Stimulated activated CD8-positive, alpha-beta memory T cell treated with anti-CD3 and anti-CD28 coated beads, Interleukin-2, amount 100 ng/mL, for 48 hours (primary cell): ENCODE measurements at regions not wholly inside any gene's neighbourhood (a gene's known extent, or its start where the extent isn't known, plus 50 kb on each side); places are given as distances from the start of the nearest gene placed in this dataset.
"Not testable (repeated sequence)": the region's sequence is repeated elsewhere in the genome, so short reads cannot be mapped to it uniquely, and the experiment has no call there.

Experiments
- DNase-seq, 2 donors: peaks; one replicate each; pipeline ENCODE4 v3.0.0-alpha.2; 2020; ENCODE audit warnings: low read depth in 2 of 2

- DNase-seq: no peak
These were observed 50.1 kb upstream of the ZNF608 start for GRCh38 chr5:124796495-124796894.

GRCh38 chr5:124797665-124798087 is 51.2 kb upstream of the ZNF608 start:
- DNase-seq: no peak

- no peak for DNase-seq
These were observed 52.5 kb upstream of the ZNF608 start for GRCh38 chr5:124798890-124799289.

GRCh38 chr5:124801551-124801950 is 55.1 kb upstream of the ZNF608 start:
- DNase-seq: no peak

GRCh38 chr5:124803617-124804323 is 57.3 kb upstream of the ZNF608 start:
- no peak for DNase-seq

- no peak for DNase-seq
These were observed 59.6 kb upstream of the ZNF608 start for GRCh38 chr5:124806026-124806372.

GRCh38 chr5:124806373-124807077 is 60.1 kb upstream of the ZNF608 start:
- no peak for DNase-seq

- no peak for DNase-seq
These were observed 62.4 kb upstream of the ZNF608 start for GRCh38 chr5:124808842-124809268.

- DNase-seq: no peak
These were observed 64.1 kb upstream of the ZNF608 start for GRCh38 chr5:124810396-124811006.

GRCh38 chr5:124812771-124813358 is 66.4 kb upstream of the ZNF608 start:
- DNase-seq: no peak

- DNase-seq: no peak
These were observed 69.9 kb upstream of the ZNF608 start for GRCh38 chr5:124816381-124816780.

- DNase-seq: no peak
These were observed 72.8 kb upstream of the ZNF608 start for GRCh38 chr5:124819201-124819600.

- no peak for DNase-seq
These were observed 76.2 kb upstream of the ZNF608 start for GRCh38 chr5:124822647-124823046.

GRCh38 chr5:124823380-124823779 is 76.9 kb upstream of the ZNF608 start:
- no peak for DNase-seq

GRCh38 chr5:124824637-124825158 is 78.3 kb upstream of the ZNF608 start:
- DNase-seq: no peak

GRCh38 chr5:124825250-124825982 is 79.0 kb upstream of the ZNF608 start:
- no peak for DNase-seq

GRCh38 chr5:124825983-124826337 is 79.5 kb upstream of the ZNF608 start:
- no peak for DNase-seq

GRCh38 chr5:124828731-124829234 is 82.3 kb upstream of the ZNF608 start:
- DNase-seq: no peak

GRCh38 chr5:124831687-124832240 is 85.3 kb upstream of the ZNF608 start:
- no peak for DNase-seq

GRCh38 chr5:124832510-124832909 is 86.1 kb upstream of the ZNF608 start:
- no peak for DNase-seq

- DNase-seq: not testable (repeated sequence)
These were observed 89.9 kb upstream of the ZNF608 start for GRCh38 chr5:124836314-124836713.
